Posterior cingulate gyrus (tissue), 11 donors: ENCODE measurements at regions not wholly inside any gene's neighbourhood (a gene's known extent, or its start where the extent isn't known, plus 50 kb on each side); places are given as distances from the start of the nearest gene placed in this dataset.

Experiments used
- DNase-seq, 10 donors: peaks; one replicate each; pipeline versions ENCODE4 v3.0.0 to v3.0.0-alpha.2; 2020 to 2021; ENCODE audit warnings: mixed read lengths in 3 of 10
- intact Hi-C: fragments of 100-400 bp; cut with DNase I; formaldehyde crosslinking; loops from one replicate; pipeline ENCODE4 v1.15.1; 2023

DNA sequence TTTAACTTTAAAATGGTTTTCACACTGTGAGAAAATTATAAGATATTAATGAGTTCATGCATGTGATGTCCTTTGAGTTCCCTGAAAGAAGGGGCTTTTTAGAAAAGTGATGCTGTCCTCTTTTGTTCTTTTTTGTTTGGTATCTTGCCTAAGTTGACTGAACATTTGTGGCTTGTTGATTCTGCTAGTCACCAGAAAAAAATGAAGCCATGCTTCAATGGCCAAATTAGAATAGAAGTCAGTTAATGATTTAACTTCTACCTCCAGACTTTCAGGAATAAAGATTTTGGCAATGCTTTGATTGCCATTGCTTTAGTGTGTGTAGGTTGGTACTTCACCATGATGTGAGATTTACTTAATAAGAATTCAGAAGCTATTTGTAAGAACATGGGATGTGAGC, 260.6 kb upstream of the NECTIN3 start:
- intact Hi-C loops, result no loop called here
- DNase-seq, result no peak

DNA sequence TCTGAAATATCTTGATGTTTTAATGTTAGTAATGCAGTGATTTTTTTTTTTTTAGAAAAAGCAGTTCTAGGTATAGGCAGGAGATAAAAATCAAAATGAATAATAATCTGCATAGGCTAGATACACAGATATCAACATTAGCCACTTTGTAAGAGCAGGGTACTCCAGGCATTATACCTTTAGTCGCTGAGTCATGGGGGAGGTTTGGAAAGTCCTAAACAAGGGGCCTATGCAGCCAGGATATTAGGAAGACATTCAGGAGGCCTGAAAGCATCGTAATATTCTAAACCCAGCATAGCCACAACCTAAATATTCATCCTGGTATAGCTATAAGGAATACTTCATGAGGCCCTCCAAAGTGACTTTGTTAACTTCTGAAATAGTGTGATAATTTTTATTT, 258.1 kb upstream of the NECTIN3 start:
- DNase-seq, result no peak
- intact Hi-C loops, result no loop called here

DNA sequence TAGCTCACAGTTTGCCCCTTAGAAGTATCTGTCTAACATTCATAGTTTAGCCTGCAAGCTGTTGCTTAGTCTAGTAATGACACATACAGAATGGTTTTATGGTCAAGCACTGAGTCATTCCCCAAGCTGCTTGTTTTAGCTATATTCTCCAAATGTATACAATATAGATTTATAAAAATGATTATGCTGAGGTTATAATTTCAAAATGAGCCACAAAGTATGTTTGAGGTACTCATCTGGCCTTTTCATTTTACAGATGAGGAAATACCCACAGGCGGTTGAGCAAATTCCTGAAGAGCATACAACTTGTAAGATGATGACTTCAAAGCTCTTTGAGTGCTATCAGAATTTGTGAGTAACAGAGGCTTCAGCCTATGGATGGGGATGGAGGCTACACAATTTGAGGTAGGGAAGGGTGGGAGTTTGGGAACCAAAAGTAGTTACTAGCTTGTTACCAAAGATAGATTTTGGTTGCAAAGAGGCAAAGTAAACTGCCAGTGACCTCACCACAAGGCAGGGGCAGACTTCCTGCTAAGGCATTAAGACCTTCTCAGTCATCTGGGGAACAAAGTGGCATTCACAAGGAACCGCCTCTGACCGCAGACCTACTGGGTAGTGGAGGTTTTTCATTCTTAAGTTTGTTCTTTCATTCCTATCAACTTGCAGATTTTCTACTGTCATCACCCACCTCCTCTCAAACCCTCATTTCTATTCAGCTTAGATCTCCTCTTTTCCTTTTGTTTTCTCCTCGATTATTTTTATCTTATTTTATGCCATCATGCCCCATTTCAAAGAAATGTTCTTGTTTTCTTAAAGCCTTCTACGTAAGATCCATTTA, 257.2 kb upstream of the NECTIN3 start:
- DNase-seq, result no peak
- intact Hi-C loops, result no loop called here

DNA sequence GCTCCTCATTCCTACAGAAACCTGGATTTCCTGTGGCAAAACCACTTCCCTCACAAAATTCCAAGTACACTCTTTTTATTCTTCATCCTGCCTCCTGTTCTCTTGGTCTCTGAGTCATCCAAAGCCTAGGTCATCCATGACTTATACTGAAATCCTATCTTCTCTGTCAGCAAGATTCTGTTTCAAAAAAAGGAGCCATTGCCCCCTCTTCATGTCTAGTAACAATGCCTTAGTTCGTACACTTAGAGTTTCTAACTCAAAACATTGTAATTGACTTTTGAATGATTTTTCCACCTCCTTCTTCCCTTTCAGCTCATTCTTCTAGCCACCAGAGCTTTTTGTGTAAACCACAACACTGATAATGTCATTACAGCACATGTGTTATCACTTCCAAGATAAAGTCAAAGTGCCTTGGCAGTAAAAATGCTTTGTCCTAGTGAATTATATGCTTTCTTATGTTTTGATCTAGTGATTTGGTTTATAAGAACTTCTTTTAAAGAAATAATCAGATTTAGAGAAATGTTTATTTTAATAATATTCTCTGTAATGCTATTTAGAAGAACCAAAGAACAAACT, 256.5 kb upstream of the NECTIN3 start:
- no peak for DNase-seq
- intact Hi-C loops, result no loop called here

GRCh38 chr3:110816008-110816407, 255.6 kb upstream of the NECTIN3 start:
- no peak for DNase-seq
- intact Hi-C loops, result no loop called here

- intact Hi-C loops, result no loop called here
- peak in 1 of 10 donors; percentile 37 for DNase-seq
These were observed 250.0 kb upstream of the NECTIN3 start for GRCh38 chr3:110821586-110821985.

DNA sequence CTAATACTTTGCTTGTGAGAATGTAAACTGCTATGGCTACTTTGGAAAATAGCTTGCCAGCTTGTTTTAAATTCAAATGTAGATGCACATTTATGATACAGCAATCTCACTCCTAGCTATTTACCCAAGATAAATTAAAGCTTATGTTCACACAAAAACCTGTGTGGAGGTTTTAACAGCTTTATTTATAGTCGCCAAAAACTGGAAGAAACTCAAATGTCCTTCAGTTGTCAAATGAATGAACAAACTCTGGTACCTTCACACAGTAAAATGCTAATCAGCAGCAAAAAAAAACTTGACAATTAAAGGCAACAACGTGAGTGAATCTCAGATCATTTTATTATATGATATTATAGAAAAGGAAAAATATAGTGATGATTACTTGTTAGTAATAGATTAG, 248.6 kb upstream of the NECTIN3 start:
- intact Hi-C loops, result no loop called here
- no peak for DNase-seq

DNA sequence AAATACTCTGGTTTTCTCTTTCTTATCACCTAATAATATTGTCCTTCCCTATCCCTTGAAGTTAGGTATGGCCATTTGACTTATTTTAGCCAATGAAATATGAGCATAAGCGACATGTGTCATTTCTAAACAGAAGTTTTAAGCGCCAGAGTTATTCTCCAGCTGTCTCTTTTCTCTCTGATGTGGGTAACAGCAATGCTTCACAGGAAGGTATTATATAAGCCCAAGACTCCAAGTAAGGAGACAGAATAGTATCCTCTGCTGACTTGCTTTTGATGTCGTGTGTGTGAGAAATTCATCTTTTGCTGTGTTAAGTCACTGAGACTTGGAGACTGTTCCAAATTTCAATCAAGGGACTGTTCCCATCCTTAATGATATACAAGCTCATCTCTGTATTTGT, 224.6 kb upstream of the NECTIN3 start:
- intact Hi-C loops, result no loop called here
- DNase-seq, result no peak

DNA sequence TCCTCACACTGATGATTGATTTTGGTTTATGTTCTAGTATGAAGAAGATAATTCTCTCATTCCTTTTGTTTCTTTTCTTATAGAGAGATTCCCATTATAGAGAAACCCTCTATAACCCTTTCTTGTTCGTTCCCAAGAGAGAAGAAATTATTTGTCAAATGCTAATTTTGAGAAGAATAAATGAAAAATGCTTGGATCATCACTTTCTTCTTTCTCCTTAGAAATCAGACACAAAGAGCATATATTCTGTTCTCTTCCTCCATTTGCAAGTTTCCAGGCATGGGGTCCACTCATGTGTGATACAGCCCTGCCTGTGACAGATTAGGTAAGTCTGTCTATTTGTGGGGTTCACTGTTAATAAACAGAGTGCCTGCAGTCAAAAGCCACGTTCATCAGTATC, 222.6 kb upstream of the NECTIN3 start:
- intact Hi-C loops, result no loop called here
- no peak for DNase-seq

DNA sequence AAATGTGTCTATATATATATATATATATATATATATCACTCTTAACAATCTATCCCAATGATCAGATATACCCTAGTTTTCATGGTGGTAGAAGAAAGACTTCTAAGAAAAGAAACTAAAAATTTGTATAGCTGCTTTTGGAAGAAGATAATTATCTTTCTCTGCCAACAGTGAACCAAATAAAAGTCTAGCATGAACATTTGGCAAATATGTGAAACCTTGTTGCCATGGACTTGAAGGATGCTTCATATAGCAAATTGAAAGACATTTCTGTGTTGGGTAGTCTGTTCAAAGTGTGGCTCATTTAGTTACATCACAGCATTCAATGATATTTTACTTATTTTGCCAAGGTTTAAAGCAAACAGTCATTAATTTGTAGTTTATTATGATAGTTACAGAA, 219.9 kb upstream of the NECTIN3 start:
- DNase-seq, result no peak
- intact Hi-C loops, result no loop called here

- intact Hi-C loops, result loop anchor here (5.0 kb wide), 1 partner anchor 227 kb away; no protein-coding TSS in a partner anchor
- DNase-seq, result no peak
These were observed 216.4 kb upstream of the NECTIN3 start for GRCh38 chr3:110855207-110855606.

DNA sequence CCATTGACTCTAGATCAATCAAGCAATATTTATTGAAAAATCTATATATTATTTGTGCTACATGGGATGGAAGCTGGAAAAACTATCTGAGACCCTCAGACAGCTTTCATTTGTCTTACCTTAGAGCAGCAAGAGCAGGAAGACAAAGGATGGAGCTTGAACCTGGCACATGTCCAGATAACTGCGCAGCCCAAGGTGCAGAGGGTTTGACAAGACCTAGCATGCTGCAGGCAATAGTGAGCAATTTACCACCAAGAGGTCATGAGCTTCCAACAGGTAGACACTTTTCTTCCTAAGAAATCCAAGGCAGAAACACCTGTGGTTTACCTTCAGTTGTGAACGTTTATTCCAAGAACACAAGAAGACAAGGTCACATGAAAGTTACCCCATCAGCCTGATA, 214.7 kb upstream of the NECTIN3 start:
- no peak for DNase-seq
- intact Hi-C loops, result loop anchor here (5.0 kb wide), 1 partner anchor 225 kb away; no protein-coding TSS in a partner anchor

GRCh38 chr3:110858549-110858948, 213.1 kb upstream of the NECTIN3 start:
- intact Hi-C loops, result loop anchor here (5.0 kb wide), 1 partner anchor 224 kb away; no protein-coding TSS in a partner anchor

GRCh38 chr3:110859336-110859735, 212.3 kb upstream of the NECTIN3 start:
- no peak for DNase-seq
- intact Hi-C loops, result loop anchor here (5.0 kb wide), 1 partner anchor 223 kb away; no protein-coding TSS in a partner anchor

More at GRCh38 chr3:110858549-110858948, 213.1 kb upstream of the NECTIN3 start:
- DNase-seq, result no peak

- DNase-seq, result no peak
- intact Hi-C loops, result loop anchor here (5.0 kb wide), 1 partner anchor 222 kb away; no protein-coding TSS in a partner anchor
These were observed 211.6 kb upstream of the NECTIN3 start for GRCh38 chr3:110859993-110860392.

GRCh38 chr3:110865934-110866333, 205.7 kb upstream of the NECTIN3 start:
- DNase-seq, result no peak
- intact Hi-C loops, result no loop called here

- intact Hi-C loops, result no loop called here
- no peak for DNase-seq
These were observed 203.5 kb upstream of the NECTIN3 start for GRCh38 chr3:110868106-110868505.

GRCh38 chr3:110869736-110870135, 201.9 kb upstream of the NECTIN3 start:
- DNase-seq, result no peak
- intact Hi-C loops, result no loop called here

DNA sequence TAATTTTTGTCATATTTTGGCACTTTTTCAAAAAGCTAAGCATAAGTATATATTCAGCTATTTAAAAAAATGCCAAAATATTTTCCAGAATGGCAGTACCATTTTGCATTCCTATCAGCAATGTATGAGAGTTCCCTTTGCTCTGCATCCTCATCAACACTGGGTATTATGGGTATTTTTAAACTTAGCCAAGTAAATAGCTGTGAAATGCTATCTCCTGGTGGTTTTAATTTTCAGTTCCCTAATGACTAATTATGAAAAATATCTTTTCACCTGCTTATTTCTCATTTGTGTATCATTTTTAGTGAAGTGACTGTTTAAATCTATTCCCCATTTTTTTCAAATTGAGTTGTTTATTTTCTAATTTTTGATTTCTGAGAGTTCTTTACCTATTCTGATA, 199.7 kb upstream of the NECTIN3 start:
- intact Hi-C loops, result no loop called here
- no peak for DNase-seq

DNA sequence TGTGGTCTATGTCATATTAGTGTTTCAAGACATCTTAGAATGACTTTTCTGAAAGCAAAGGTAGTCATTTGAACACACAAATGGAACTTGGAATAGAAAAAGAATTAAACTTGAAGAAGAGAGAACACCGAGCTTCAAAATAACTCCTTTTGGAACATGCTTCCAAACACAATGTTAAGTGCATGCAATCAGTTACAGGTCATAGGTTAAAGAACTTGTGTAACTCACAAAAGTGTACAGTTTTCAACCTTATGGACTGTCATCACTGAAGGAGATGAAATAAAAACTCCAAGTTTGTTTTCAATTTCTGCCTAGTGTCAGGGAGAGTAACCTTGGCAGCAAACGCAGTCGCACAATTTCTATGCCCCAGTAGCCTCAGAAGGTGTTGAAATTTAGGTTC, 192.9 kb upstream of the NECTIN3 start:
- no peak for DNase-seq
- intact Hi-C loops, result no loop called here

DNA sequence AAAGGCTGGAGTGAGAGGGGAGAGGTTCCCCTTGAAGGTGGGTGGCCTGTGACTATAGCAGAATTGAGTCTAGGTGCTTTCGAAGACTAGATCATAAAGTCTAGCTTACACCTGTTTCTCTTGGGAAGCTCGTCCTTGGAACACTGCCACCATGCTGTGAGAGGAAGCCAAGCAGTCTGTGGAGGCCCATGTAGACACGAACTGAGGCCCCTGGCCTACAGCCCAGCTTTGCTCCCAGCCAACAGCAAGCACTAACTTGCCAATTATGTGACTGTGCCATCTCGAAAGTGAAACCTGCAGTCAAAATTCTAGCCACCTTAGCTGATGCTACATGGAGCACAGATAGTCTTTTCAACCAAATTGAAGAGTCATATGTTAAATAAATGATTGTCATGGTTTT, 190.5 kb upstream of the NECTIN3 start:
- DNase-seq, result peak; percentile 19 to 91 (median 40)
- intact Hi-C loops, result no loop called here
